Astrocyte (in vitro differentiated cells and primary cell): ENCODE measurements at regions not wholly inside any gene's neighbourhood (a gene's known extent, or its start where the extent isn't known, plus 50 kb on each side); places are given as distances from the start of the nearest gene placed in this dataset.

Source experiments
- CTCF ChIP-seq: IDR thresholded peaks from 2 replicates; pipeline ENCODE4 v1.5.1; 2011; ENCODE audit warnings: low read depth, mild to moderate bottlenecking, inconsistent platforms, low read length, moderate library complexity; ENCODE audit not compliant: insufficient read depth
- EZH2 ChIP-seq: IDR thresholded peaks from 2 replicates; pipeline ENCODE4 v1.6.1; 2012; ENCODE audit warnings: mild to moderate bottlenecking, low read length, inconsistent platforms; ENCODE audit not compliant: insufficient read depth

DNA sequence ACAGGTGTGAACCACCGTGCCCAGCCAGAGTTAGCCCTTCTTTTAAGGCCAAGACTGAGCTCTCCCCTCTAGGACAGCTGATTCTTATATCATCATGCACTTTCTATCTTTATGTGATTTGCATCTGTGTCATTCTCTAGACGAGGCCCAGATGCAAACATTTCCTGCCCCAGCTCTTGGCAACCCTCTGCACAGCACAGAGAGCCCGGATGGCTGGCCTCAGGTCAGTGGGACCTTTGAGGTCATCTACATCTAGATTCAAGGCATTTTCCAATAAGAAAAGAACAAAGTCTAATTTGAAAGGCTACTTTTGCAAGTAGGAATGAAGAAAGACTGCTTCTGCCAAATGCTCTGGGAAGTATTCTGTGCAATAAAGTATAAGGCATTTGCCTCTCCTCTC is 109.0 kb upstream of the DAB2 start:
- TF ChIP-seq EZH2 (no peak), CTCF (no peak)
